ENCODE measurements at regions not wholly inside any gene's neighbourhood (a gene's known extent, or its start where the extent isn't known, plus 50 kb on each side); places are given as distances from the start of the nearest gene placed in this dataset.

DNA sequence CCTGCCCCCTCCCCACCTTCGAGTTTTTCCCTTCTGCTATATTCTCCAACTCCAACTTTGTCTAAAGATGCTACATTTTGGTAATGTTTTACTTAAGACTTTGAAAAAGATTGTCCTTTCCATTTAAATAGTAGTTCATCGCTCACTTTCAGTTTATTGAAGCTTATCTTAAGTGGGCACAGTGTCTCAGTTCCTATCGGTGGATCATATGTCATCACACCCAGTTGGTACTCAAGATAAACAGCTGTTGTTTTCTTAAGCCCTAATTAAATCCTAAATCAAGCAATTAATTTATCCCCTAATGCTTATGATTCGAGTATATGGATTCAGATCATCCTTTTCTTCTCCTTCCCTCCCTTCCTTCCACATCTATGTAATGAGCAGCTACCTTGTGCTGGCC is 210.7 kb downstream of the TLE3 start:
- no peak for DNase-seq (ENCODE audit: low read depth)
- no peak overlapping the region for H3K4me3 ChIP-seq (ENCODE audit: low read depth, low read length)
- TF ChIP-seq, protein P1, sequence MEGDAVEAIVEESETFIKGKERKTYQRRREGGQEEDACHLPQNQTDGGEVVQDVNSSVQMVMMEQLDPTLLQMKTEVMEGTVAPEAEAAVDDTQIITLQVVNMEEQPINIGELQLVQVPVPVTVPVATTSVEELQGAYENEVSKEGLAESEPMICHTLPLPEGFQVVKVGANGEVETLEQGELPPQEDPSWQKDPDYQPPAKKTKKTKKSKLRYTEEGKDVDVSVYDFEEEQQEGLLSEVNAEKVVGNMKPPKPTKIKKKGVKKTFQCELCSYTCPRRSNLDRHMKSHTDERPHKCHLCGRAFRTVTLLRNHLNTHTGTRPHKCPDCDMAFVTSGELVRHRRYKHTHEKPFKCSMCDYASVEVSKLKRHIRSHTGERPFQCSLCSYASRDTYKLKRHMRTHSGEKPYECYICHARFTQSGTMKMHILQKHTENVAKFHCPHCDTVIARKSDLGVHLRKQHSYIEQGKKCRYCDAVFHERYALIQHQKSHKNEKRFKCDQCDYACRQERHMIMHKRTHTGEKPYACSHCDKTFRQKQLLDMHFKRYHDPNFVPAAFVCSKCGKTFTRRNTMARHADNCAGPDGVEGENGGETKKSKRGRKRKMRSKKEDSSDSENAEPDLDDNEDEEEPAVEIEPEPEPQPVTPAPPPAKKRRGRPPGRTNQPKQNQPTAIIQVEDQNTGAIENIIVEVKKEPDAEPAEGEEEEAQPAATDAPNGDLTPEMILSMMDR (IDR thresholded peaks at IDR 0.05; ENCODE audit: insufficient read depth, low read length), result no peak

DNA sequence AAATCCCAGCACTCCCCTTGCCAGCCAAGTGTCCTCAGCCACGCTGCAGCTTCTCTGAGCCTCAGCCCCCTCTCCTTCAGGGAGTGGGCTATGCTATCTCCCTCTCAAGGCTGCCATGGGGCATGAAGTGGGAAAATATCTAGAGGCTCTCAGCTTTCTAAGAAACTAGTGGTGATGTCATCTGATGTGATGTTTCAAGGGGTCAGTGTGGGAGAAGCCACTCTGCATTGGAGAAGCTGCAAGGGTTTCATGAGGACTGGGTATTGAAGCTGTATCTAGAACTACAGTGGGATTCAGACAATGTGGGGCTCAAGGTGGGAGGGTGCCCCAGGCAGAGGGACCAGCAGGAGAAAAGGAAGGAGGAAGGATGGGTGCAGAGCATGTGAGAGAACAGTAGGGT is 210.2 kb downstream of the TLE3 start:
- no peak for DNase-seq (ENCODE audit: low read depth)
- TF ChIP-seq, protein P1 (IDR thresholded peaks at IDR 0.05; ENCODE audit: insufficient read depth, low read length), result no peak
- no peak overlapping the region for H3K4me3 ChIP-seq (ENCODE audit: low read depth, low read length)

DNA sequence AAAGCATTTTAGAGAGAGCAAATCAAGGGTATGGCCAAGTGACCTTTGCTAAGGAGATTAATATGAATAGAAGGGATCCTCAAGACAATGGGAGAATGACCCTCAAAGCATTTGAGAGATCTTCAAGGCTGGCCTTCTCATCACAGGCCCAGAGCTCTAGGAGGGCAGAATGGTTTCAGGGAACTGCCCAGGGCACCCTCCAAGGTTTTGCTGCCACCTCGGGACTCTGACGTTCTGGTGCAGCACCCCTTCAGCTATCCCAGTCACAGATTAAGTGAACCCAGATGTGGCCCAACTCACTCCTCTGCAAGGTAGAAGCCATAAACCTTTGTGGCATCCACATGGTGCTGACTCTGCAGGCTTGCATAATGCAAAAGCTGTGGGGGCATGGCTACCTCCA is 209.3 kb downstream of the TLE3 start:
- no peak overlapping the region for H3K4me3 ChIP-seq (ENCODE audit: low read depth, low read length)
- DNase-seq (ENCODE audit: low read depth), result no peak
- TF ChIP-seq, protein P1 (IDR thresholded peaks at IDR 0.05; ENCODE audit: insufficient read depth, low read length), result no peak

DNA sequence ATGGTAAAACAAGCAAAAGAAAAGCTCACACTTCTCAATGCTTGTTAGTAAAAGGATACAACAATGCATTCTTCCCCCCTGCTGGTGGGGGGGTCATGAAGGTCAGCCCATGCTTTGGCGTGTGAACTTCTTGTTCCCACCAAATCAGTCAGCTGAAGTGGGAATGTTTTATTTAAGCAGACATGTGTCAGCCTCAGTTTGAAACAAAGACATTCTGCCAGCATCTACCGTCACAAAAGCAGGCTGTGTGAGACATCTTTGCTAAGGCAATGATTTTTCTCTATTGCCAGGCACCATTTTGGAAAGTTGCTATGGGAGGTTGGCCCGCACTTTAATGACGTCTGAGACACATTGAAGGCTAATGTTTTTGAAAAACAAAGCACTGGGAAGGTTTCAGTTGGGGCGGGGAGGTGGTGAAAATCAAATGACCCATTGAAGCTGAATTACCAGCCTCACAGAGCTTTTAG is 206.6 kb downstream of the TLE3 start:
- DNase-seq (ENCODE audit: low read depth), result no peak
- H3K4me3 ChIP-seq (ENCODE audit: low read depth, low read length), result no peak overlapping the region
- TF ChIP-seq, protein P1 (IDR thresholded peaks at IDR 0.05; ENCODE audit: insufficient read depth, low read length), result no peak

DNA sequence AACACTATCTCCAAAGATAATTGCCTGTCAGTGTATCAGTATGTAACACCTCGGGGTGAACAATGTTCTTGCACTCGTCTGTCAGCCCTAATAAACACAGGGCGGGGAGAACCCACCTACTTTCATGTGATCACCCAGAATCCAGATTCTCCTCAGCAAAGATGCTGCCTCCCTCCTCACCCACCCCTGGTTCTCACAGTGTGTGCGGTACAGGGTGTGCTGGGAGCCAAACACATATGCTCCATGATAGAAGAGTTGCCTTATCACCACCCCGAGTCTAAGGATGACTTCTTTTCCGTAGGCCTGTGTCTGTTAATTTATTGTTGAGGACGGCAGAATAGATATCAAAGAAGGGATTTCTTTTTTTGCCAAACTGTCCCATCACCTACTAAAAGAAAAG is 206.1 kb downstream of the TLE3 start:
- no peak for DNase-seq (ENCODE audit: low read depth)
- TF ChIP-seq, protein P1 (IDR thresholded peaks at IDR 0.05; ENCODE audit: insufficient read depth, low read length), result no peak
- H3K4me3 ChIP-seq (ENCODE audit: low read depth, low read length), result no peak overlapping the region

DNA sequence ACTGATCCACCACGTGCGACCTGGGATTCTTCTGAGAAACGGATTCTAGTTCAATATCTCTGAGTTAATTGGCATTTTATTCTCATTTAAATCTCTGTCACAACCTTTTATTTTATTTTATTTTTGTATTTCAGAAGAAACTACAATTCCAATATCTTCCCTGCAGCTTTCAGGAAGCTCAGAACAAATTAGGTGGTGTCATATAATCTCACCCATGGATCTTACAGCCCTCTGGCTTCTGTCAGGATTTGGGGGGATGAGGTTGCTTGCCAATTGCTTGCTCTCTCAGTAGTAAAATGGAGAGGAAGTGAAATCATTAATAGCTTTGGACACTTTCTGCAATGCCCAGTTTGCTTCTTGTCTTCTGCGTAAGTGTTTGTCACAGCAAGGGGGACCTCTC is 205.4 kb downstream of the TLE3 start:
- TF ChIP-seq, protein P1 (IDR thresholded peaks at IDR 0.05; ENCODE audit: insufficient read depth, low read length), result no peak
- no peak overlapping the region for H3K4me3 ChIP-seq (ENCODE audit: low read depth, low read length)
- no peak for DNase-seq (ENCODE audit: low read depth)

DNA sequence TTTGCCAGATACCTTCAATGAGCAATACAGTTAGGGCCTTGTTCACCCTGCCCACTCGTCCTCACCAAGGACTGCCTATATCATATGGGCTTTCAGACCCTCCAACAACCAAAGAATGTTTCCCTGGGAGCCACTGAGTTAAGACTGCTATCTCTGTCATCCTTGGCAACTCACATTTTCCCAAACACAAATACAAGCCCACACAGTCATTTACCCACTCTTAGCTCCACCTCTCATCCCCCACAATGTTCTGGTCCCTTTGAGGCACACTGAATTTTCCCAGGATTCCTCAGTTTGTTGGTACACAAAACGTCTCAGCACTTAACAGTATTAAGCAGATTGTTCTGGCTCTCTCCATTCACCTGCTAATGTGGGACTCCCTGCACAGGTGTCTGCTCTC is 204.6 kb downstream of the TLE3 start:
- DNase-seq (ENCODE audit: low read depth), result no peak
- TF ChIP-seq, protein P1 (IDR thresholded peaks at IDR 0.05; ENCODE audit: insufficient read depth, low read length), result no peak

More for the DNA sequence above, 204.6 kb downstream of the TLE3 start:
- H3K4me3 ChIP-seq (ENCODE audit: low read depth, low read length), result no peak overlapping the region
